Nephron (organoid): ENCODE measurements at regions not wholly inside any gene's neighbourhood (a gene's known extent, or its start where the extent isn't known, plus 50 kb on each side); places are given as distances from the start of the nearest gene placed in this dataset.

ENCODE experiments used
- H3K27ac Mint-ChIP-seq, 3 experiments: 2 replicates each; pipeline ENCODE4 v1.8.0; 2020; ENCODE audit warnings: mixed read lengths in 3 of 3, mild to moderate bottlenecking in 2 of 3, moderate library complexity in 1 of 3
- H3K27me3 Mint-ChIP-seq: 2 replicates; pipeline ENCODE4 v1.8.0; 2021; ENCODE audit warnings: low read depth, mild to moderate bottlenecking, moderate library complexity, mixed read lengths
- H3K36me3 Mint-ChIP-seq: 2 replicates; pipeline ENCODE4 v1.8.0; 2020; ENCODE audit warnings: low read depth, mixed read lengths
- H3K4me1 Mint-ChIP-seq: 2 replicates; pipeline ENCODE4 v1.8.0; 2020; ENCODE audit warnings: mixed read lengths
- H3K4me3 Mint-ChIP-seq, 3 experiments: 2 replicates each; pipeline ENCODE4 v1.8.0; 2020; ENCODE audit warnings: mild to moderate bottlenecking in 3 of 3, mixed read lengths in 3 of 3, moderate library complexity in 2 of 3
- H3K9me3 Mint-ChIP-seq: 2 replicates; pipeline ENCODE4 v1.8.0; 2020; ENCODE audit warnings: mixed read lengths
- TF ChIP-seq, protein P1 (sequence below), 3 experiments: fragments of 200-600 bp; sonication (generic); IDR thresholded peaks; one replicate each; pipeline ENCODE4 v1.5.0; 2021; ENCODE audit warnings: antibody characterized with exemption in 3 of 3; ENCODE audit not compliant: unreplicated experiment in 3 of 3

DNA sequence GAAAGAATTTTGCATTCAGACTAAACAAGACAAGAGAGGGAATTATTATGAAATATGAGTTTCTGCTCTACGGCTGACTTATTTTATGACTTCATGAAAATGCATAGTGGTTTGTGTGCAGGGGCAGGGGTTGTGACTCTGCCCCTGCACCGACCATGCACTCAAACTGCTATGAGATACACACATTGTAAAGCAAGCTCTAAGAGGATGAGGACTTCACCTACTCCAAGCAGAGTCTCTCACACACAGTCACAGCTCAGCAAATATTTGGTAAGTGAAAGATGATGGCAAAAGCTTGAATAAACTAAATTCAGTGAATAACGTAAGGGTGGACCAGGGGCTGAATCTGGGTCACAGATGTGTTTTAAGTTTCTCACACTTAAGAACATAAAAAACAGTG is 542.9 kb downstream of the PRELID2 start:
- H3K36me3 Mint-ChIP-seq, result no peaks in the 10 kb centered on the region

GRCh38 chr5:145283141-145283810 is 551.9 kb downstream of the PRELID2 start:
- no peaks in the 10 kb centered on the region for H3K36me3 Mint-ChIP-seq
- H3K4me3 Mint-ChIP-seq, result no peak overlapping the region
- H3K27me3 Mint-ChIP-seq, result peaks cover 6% of the 10 kb centered on the region
- peaks cover 6% of the 10 kb centered on the region for H3K4me1 Mint-ChIP-seq
- H3K27ac Mint-ChIP-seq, result no peak overlapping the region
- TF ChIP-seq, protein P1, sequence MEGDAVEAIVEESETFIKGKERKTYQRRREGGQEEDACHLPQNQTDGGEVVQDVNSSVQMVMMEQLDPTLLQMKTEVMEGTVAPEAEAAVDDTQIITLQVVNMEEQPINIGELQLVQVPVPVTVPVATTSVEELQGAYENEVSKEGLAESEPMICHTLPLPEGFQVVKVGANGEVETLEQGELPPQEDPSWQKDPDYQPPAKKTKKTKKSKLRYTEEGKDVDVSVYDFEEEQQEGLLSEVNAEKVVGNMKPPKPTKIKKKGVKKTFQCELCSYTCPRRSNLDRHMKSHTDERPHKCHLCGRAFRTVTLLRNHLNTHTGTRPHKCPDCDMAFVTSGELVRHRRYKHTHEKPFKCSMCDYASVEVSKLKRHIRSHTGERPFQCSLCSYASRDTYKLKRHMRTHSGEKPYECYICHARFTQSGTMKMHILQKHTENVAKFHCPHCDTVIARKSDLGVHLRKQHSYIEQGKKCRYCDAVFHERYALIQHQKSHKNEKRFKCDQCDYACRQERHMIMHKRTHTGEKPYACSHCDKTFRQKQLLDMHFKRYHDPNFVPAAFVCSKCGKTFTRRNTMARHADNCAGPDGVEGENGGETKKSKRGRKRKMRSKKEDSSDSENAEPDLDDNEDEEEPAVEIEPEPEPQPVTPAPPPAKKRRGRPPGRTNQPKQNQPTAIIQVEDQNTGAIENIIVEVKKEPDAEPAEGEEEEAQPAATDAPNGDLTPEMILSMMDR (IDR thresholded peaks at IDR 0.05; ENCODE audit: unreplicated experiment in 3 of 3), result no peak
- no peaks in the 10 kb centered on the region for H3K9me3 Mint-ChIP-seq

More for the DNA sequence above, 542.9 kb downstream of the PRELID2 start:
- Mint-ChIP-seq H3K4me3 (no peak overlapping the region), H3K4me1 (peaks cover 4% of the 10 kb centered on the region), H3K27me3 (no peaks in the 10 kb centered on the region), H3K27ac (no peak overlapping the region), H3K9me3 (no peaks in the 10 kb centered on the region)
- TF ChIP-seq, protein P1 (IDR thresholded peaks at IDR 0.05; ENCODE audit: unreplicated experiment in 3 of 3), result no peak

- Mint-ChIP-seq H3K4me1 (peaks cover 6% of the 10 kb centered on the region), H3K4me3 (no peak overlapping the region), H3K27ac (no peak overlapping the region), H3K27me3 (peaks cover 6% of the 10 kb centered on the region), H3K9me3 (no peaks in the 10 kb centered on the region), H3K36me3 (no peaks in the 10 kb centered on the region)
- TF ChIP-seq, protein P1 (IDR thresholded peaks at IDR 0.05; ENCODE audit: unreplicated experiment in 3 of 3), result no peak
Observed at GRCh38 chr5:145280806-145281205, 554.3 kb downstream of the PRELID2 start.

- peaks cover 1% of the 10 kb centered on the region for H3K27me3 Mint-ChIP-seq
- no peak overlapping the region for H3K27ac Mint-ChIP-seq
- no peaks in the 10 kb centered on the region for H3K36me3 Mint-ChIP-seq
- no peak overlapping the region for H3K4me3 Mint-ChIP-seq
- peaks cover 6% of the 10 kb centered on the region for H3K4me1 Mint-ChIP-seq
- TF ChIP-seq, protein P1 (IDR thresholded peaks at IDR 0.05; ENCODE audit: unreplicated experiment in 3 of 3), result no peak
- H3K9me3 Mint-ChIP-seq, result no peaks in the 10 kb centered on the region
Observed at GRCh38 chr5:145280214-145280613, 554.9 kb downstream of the PRELID2 start.

DNA sequence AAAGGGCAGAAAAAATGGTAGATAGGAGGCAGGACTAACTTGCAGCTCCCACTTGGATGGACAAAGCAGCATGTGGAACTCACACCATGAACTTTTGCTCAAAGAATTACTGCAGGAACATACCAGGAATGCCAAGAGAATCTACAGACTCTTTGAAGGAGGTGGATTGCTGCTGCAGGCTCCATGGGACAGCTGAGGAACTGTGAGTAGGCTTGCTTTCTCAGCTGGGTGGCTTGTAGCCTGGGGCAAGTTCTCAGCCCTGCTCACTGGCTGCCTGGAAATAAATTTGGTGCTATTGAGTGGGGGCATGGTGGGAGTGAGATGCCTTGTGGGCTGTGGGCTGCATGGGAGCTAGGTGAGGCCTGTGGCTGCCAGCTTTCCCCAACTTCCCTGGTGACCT is 574.5 kb downstream of the PRELID2 start:
- Mint-ChIP-seq H3K27ac (no peak overlapping the region), H3K4me1 (no peaks in the 10 kb centered on the region), H3K4me3 (no peak overlapping the region), H3K36me3 (no peaks in the 10 kb centered on the region), H3K27me3 (no peaks in the 10 kb centered on the region), H3K9me3 (peaks cover 20% of the 10 kb centered on the region)
- TF ChIP-seq, protein P1 (IDR thresholded peaks at IDR 0.05; ENCODE audit: unreplicated experiment in 3 of 3), result no peak

GRCh38 chr5:145247745-145248040 is 587.4 kb downstream of the PRELID2 start:
- no peak overlapping the region for H3K27ac Mint-ChIP-seq
- H3K4me1 Mint-ChIP-seq, result peaks cover 42% of the 10 kb centered on the region
- no peak overlapping the region for H3K4me3 Mint-ChIP-seq
- TF ChIP-seq, protein P1 (IDR thresholded peaks at IDR 0.05; ENCODE audit: unreplicated experiment in 3 of 3), result no peak
- no peaks in the 10 kb centered on the region for H3K36me3 Mint-ChIP-seq
- no peaks in the 10 kb centered on the region for H3K9me3 Mint-ChIP-seq
- H3K27me3 Mint-ChIP-seq, result peaks cover 4% of the 10 kb centered on the region
